GM21515 (cell line): ENCODE measurements at regions not wholly inside any gene's neighbourhood (a gene's known extent, or its start where the extent isn't known, plus 50 kb on each side); places are given as distances from the start of the nearest gene placed in this dataset.
A peak's percentile ranks its signal among the peaks of the same experiment; 100 is the strongest.

ENCODE experiments used
- ATAC-seq: cut with Tn5 transposase; IDR thresholded peaks from one replicate; pipeline ENCODE4 v1.9.1; 2021; ENCODE audit not compliant: unreplicated experiment

DNA sequence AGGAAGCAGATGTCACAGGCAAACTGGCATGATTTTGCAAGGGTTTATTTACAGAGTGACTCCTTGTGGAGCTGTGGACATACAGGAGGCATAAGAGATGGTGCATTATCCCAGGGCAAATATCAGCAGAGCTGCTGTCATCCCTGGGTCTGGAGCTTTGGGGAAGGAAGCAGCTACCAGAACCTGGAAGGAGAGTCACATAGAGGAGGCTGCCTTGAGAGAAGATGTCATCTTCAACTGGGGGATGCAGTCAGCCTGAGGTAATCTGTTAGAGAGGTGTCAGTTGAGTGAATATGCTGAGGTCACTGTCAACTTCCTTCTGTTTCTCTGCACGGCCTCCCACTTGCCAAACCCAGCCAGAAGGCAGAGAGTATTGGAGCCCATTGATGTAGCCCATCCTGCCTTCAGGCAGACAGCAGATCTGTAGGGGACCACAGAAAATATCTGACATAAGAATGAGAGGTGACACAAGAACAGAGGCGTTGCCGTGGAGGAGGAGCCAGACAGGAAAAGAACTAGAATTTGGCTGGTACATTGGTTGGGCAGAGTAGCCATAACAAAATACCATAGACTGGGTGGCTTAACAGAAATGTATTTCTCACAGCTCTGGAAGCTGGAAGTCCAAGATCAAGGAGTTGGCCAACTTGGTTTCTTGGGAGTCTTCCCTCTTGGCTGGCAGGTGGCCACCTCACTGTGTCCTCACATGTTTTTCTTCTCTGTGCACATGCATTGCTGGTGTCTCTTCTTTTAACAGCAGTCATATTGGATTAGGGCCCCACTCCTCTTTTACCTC lies 102.8 kb downstream of the SNX18 start:
- no peak for ATAC-seq

DNA sequence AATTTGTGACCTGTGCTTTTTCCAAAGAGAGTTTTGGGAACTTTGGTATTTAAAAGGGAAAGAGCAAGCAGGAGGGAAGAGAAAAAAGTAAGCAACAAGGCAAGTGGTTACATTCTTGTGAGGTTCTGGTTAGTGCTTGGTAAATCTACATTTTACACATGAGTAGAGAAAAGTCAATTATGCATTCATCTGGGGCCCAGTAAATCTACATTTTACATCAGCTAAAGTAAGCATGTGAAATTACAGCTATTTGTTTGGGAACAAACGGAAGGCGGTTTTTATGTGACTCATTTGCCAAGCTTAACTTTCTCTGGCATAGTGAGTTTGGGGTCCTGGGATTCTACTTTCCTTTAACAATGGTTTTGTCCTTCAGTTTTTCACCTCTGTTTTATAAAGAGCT lies 102.2 kb downstream of the SNX18 start:
- no peak for ATAC-seq

DNA sequence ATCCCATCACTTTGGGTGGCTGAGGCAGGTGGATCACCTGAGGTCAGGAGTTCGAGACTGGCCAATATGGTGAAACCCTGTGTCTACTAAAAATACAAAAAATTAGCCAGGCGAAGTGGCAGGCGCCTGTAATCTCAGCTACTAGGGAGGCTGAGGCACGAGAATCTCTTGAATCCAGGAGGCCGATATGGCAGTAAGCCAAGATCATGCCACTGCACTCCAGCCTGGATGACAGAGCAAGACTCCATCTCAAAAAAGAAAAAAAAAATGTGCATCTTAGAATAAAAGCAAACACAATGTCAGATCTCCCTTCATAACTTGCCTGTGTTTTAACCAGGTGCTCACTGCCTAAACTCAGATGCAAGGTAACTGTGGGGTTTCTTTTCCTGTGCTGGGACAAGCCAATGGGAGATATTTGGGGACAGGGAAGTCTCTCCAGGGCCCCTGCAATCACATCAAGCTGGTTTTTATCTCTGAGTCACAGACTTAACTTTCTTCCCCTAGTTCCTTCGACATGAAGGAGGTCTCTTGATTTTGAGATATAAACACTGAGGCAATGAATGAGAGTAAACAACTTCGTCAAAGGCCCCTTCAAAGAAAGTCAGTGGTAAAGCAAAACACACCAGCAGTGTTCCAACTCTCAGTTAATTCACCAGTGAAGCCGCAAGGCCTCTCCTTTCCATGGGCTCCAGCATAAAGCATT lies 99.1 kb downstream of the SNX18 start:
- no peak for ATAC-seq

DNA sequence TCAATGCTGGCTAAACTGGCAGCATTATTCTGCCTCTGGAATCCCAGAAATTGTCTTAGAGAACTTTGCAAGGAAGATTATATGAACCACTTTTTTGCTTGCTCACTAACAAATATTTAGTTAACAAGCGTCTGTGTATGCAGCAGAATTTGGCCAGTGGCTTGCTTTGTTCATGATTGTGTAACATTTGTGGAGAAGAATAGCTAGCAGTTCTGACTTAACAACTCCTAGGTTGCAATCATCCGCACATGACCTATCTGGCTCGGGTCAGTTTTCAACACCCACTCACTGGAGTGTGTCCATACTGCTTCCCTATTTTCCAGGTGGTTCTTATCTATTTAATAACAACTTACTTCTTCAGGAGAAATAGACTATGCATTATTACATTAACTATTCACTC lies 98.5 kb downstream of the SNX18 start:
- ATAC-seq, result no peak

DNA sequence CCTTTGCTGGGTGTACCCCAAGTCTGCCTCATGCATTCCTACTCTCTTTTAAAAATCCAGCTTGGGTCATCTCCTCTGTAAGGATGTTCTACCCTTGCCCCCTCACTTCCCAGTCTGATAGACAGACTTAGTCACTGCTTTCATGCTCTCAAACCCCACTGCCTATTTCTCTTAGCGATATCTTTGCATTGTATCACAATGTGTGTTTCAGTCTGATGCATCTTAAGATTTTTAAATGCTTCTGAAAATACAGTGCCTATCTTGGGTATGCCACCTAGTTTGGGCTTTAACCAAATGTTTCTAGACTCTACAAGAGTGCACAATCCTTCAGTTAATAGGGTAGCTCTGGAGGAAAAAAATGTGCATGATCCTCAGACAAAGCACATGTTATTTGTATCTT lies 97.8 kb downstream of the SNX18 start:
- ATAC-seq, result no peak

DNA sequence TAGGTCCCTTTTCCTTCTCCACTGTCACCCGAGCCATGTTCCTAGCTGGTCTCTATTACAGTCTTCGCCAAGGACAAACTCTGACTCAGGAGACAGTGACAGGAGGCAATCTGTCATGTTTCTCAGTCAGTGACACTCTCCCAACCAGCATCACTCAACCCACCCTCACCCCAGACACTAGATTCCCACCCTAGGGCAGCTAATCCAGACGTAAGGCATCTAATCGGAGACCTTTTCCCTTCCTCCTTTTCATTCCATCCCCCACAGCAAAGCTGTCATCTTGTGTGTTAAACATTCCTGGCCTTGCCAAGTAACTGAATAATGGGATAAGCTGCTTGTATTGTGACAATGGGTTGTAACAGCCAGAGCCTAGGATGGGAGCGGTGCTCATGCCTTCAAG lies 95.2 kb downstream of the SNX18 start:
- no peak for ATAC-seq

DNA sequence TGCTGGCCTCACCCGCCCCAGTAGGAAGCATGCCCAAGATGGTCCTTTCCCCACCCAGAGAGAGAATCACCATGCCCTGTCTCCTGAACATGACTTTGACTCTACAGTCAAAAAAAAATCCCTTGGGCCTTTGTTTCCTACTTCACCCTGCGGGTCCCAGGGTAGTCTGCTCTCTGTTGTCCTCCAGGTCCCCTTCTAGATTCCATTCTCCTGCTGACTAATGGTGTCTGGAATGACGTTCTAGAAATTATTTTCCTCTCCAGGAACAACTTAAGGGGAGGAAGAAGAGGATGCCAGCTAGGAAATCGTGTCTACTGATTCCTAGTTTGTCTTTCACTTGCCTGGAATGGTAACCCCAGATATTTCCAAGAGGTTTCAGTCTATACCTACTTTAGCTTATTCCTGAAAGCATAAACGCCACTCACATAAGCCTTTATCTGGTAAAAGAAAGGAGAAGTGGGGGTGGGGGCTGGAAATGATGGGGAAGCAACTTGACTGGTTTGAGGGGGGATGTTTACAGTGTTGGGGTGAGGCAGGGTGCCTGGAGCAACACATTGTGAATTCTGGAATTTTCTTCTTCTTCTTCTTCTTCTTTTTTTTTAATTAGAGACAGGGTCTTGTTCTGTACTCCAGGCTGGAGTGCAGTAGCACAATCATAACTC lies 93.9 kb downstream of the SNX18 start:
- no peak for ATAC-seq

DNA sequence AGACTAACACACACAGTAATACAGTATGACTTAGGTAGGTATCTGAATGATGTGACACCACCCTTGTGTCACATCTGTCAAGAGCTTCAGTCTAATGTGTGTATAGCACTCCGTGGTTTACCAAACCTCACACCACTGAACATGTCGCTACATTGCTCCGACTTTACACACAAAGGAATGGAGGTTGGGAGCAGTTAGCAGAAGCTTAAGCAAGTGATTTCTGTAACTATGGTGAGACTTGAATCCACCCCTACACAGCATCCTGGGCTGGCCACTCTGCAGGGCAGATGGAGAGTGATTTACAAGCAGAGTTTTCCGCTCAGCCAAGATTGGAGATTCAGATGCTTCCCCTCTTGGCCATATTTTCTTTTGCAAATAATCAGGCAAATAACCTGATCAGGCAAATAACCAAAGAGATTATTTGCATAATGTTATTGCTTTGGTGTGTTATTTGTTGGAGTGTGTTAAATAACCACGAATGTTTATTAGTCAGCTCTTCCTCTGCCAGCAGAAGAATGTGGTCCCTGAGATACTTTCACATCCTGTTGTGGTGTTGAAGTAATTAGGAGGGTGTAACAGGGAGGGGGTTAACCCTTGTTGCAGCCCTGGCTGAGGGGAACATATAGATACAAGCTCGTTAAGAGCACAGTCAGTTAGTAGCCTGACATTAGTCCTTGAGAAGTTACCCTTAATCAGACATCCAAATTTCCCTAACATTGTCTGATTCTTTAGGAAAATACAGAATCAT lies 92.8 kb downstream of the SNX18 start:
- ATAC-seq, result peak; percentile 98

DNA sequence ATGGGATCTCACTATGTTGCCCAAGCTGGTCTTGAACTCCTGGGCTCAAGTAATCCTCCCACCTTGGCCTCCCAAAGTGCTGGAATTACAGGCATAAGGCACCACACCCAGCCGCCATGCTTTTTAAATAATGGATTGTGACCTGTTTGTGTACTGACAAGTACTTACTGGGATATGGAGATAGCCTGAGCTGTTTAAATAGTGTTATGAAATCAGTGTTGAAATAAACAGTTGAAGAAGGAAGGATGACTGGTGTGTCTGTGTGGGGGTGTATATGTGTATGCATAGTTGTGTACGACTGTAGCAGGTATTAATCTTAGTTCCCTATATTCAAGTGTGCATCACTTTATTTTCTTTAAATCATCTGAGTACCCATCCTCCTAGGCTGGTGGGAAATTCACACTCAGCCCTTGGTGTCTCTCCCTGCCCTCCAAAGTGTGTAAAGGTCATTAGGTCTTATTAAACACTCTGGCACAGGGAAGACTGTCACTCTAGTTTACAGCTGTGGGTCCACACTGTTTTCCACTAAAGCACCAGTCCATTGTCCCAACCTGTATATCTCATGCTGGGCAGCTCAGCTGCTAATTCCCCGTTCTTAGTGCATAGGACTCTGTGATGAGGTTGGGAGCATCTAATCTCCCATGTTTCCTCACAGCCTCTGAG lies 91.0 kb downstream of the SNX18 start:
- no peak for ATAC-seq

DNA sequence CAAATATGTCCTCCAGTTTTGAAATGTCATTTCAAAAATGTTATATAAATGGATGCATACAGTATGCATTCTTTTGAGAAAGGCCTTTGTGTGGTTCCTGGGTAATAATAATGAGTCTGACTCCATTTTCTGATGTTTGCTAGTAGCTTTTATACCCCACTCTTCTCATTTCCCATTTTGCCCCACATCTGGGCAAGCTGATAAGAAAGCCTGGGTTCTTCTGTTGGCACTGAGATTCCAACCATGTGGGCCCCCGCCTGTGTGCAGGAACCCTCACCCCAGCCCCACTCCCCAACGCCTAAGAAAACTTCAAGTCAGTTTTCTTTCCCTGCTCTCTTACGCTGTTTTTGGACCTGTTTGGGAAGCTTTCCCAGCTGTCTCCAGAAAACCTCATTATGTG lies 89.4 kb downstream of the SNX18 start:
- no peak for ATAC-seq

DNA sequence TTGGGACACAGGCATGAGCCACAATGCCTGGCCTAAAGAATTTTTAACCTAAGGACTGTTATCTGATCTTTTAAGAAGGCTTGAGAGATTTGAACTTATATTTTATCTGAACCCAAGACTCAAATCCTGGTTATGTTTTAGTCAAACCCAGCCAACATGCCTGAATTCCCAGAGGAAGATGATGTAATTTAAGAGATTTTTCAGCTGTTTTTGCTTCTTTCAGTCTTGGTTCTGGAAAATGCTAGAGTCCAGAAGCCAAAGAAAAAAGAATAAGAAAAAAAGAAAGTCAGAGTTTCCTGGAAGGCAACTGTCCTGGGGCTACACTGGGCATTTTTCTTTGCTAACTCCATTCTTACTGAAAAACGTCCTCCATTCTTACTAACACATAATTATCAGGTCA lies 85.8 kb downstream of the SNX18 start:
- no peak for ATAC-seq

DNA sequence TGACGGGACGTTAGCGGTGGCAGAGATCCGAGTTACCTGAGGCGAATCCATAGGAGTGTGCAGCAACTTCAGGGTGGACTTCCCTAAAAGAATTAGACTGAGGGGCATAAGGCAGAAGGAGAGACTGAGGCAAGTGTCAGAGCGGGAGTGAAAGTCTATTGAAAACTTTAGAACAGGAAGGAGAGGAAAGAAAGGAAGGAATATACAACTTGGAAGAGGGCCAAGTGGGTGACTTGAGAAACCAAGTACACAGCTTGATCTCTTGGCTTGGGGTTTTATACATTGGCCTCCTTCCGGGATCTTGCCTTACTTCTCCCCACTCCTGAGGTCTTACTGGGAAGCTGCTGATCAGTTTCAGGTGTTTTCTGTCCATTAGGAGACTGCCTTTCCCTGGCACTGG lies 84.9 kb downstream of the SNX18 start:
- ATAC-seq, result no peak

DNA sequence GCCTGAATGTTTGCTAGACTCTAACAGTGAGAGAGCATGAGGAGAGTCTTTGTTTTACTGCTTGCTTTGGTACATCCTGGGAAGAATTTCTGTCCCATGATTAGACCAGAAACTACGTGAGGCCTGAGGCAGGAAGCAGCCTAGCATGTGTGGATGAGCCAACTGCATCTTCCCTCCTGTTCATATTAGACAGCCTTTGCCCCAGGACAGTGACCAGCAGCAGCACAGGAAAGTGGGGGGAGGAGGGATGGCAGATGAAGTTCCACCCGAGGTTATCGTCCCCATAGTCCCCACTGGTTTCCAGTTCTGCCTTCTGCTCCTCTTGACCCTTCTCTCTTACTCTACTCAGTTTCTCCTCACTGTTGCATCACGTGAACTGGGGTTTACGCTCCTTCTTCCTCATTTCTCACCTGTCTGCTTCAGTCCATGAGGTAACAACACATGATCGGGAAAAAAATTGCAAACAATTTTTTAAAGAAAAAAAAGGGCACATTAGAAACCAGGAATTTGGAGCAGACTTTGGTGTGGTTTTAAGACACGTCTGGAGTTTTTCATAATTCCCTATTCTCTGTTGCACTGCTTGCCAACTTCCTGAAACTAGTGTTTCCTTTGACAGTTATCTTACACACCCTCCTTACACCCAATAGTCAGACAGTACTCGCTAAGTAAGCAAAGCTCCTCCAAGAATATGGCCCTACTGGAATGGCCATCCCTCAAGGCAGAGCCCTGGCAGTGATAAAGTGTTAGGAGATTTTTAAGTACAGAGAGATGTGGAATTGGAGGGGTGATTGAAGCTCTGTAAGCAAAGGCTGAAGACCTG lies 84.1 kb downstream of the SNX18 start:
- ATAC-seq, result no peak
